ENCODE measurements at regions not wholly inside any gene's neighbourhood (a gene's known extent, or its start where the extent isn't known, plus 50 kb on each side); places are given as distances from the start of the nearest gene placed in this dataset.
"Not testable (repeated sequence)": the region's sequence is repeated elsewhere in the genome, so short reads cannot be mapped to it uniquely, and the experiment has no call there.

- DNase-seq (ENCODE audit: low spot score): no peak
Measured at GRCh38 chr7:69076566-69076965, 521.7 kb upstream of the AUTS2 start.

DNA sequence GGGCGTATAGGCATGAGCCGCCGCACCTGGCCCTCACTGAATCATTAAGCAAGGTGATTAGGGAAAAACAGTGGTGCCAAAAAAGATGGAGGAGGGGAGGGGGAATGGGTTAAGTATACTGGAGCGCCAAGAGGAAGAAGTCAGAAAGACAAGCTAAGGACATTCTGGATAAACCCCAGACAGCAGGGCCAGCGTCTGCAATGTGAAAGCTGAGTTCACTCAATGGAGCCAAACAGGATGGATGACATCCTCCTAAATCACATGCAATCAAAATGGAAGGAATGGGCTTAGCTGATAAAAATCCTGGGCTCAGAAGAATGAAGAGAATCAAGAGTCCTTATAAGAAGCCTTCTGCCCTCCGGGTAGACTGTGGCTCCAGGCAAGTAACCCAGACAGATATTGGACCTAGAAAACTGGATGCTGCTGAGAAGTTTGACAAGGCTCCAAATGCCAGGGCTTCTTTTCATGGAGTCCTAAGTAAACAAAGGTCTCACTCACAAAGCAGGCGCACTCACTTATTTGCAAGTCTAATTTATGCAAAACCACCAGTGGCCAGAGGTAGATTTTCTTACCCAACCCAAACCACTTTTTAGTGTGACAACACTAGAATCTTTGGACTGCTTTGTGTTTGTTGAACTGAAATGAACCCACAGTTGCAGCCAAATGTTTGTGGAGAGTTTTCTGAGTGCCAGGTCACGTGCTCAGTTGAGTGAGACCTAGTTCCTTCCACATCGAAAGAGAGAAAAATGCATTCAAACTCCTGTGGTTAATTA is 519.1 kb upstream of the AUTS2 start:
- DNase-seq (ENCODE audit: low spot score): no peak

DNA sequence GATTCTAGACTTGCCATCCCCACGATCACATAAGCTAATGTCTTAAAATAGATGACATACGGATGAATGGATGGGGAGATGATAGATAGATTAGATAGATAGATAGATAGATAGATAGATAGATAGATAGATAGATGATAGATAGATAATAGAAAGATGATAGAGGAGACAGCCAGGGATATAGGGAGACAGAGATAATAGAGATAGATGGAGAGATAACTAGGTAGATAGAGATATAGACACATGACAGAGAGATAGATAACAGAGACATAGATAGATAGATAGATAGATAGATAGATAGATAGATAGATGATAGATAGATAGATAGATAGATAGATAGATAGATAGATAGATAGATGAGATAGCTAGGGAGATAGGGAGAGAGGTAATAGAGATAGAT is 511.0 kb upstream of the AUTS2 start:
- not testable (repeated sequence) for DNase-seq (ENCODE audit: low spot score)

GRCh38 chr7:69088185-69088584 is 510.1 kb upstream of the AUTS2 start:
- DNase-seq (ENCODE audit: low spot score): no peak

- no peak for DNase-seq (ENCODE audit: low spot score)
Measured at GRCh38 chr7:69090936-69091335, 507.3 kb upstream of the AUTS2 start.

GRCh38 chr7:69091521-69091920 is 506.8 kb upstream of the AUTS2 start:
- DNase-seq (ENCODE audit: low spot score): peak; percentile 19

GRCh38 chr7:69095127-69095526 is 503.1 kb upstream of the AUTS2 start:
- no peak for DNase-seq (ENCODE audit: low spot score)

DNA sequence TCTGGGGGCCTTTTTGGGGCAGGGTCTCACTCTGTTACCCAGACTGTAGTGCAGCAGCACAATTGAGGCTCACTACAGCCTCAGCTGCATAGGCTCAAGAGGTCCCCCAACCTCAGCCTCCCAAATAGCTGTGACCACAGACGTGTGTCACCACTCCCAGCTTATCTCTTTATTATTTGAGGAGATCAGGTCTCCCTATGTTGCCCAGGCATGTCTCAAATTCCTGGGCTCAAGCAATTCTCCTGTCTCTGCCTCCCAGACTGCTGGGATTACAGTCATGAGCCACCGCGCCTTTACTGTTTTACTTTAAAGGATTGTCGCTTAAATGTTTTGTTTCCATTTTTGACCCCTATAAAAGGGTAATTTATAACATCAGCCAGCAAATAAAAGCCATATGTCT is 502.6 kb upstream of the AUTS2 start:
- DNase-seq (ENCODE audit: low spot score): no peak

- no peak for DNase-seq (ENCODE audit: low spot score)
Measured at GRCh38 chr7:69104023-69104422, 494.3 kb upstream of the AUTS2 start.

- peak; percentile 78 for DNase-seq (ENCODE audit: low spot score)
Measured at GRCh38 chr7:69105092-69105491, 493.2 kb upstream of the AUTS2 start.

DNA sequence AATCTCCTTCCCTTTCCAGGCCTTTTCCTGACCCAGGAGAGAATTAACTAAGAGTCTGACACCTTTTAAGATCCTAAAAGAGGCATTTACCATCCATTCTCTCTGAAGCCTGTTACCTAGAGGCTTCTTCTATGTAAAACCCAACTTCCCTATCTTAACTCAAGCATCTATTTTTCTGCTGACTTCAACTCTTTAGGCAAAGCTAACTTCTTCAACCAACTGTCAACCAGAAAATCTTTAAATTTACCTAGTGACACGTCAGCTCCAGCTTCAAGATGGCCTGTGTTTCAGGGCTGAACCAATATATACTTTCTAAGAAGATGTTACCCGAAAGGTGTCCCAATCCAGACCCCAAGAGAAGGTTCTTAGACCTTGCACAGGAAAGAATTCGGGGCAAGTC is 492.3 kb upstream of the AUTS2 start:
- no peak for DNase-seq (ENCODE audit: low spot score)

DNA sequence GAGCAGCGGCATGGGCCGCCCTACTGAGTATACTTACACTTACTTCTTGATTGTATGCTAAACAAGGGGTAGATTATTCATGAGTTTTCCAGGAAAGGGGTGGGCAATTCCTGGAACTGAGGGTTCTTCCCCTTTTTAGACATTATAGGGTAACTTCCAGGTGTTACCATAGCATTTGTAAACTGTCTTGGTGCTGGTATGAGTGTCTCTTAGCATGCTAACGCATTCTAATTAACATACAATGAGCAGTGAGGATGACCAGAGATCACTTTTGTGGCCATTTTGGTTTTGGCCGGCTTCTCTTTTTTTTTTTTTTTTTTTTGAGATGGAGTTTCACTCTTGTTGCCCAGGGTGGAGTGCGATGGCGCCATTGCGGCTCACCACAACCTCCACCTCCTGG is 491.8 kb upstream of the AUTS2 start:
- not testable (repeated sequence) for DNase-seq (ENCODE audit: low spot score)

GRCh38 chr7:69106946-69107345 is 491.3 kb upstream of the AUTS2 start:
- DNase-seq (ENCODE audit: low spot score): not testable (repeated sequence)

- DNase-seq (ENCODE audit: low spot score): no peak
Measured at GRCh38 chr7:69108097-69108496, 490.2 kb upstream of the AUTS2 start.

DNA sequence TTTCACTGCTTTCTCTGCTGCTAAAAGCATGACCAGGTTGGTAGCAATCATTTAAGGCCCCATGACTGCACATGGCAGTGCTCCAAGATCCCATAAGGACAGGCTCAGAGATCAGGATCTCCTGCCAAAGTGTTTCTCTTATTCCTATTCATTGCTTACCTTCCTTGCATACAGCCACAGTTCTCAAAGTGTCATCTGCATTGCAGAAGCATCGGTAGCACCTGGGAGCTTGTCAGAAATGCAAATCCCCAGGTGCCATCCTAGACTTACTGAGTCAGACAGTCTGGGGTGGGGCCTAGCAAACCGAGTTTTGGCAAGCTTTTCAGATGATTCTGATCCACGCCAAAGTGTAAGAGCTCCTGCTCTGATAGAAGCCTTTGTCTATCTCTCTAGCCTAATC is 489.0 kb upstream of the AUTS2 start:
- no peak for DNase-seq (ENCODE audit: low spot score)

DNA sequence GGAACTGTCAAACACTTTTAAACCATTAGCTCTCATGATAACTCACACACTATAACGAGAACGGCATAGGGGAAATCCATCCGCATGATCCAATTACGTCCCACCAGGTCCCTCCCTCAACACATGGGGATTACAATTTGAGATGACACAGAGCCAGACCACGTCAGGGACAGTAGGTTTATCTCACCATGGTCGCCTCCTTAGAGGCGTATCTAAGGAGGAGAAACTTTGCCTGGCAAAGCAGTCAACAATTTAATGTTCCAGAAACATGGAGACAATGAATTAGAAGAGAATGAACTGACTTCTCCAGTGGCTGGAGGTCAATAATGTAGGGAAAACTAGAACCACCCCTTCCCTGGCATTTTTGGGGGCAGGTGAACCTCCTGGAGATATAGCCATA is 488.4 kb upstream of the AUTS2 start:
- no peak for DNase-seq (ENCODE audit: low spot score)

GRCh38 chr7:69110450-69111050 is 487.7 kb upstream of the AUTS2 start:
- no peak for DNase-seq (ENCODE audit: low spot score)

DNA sequence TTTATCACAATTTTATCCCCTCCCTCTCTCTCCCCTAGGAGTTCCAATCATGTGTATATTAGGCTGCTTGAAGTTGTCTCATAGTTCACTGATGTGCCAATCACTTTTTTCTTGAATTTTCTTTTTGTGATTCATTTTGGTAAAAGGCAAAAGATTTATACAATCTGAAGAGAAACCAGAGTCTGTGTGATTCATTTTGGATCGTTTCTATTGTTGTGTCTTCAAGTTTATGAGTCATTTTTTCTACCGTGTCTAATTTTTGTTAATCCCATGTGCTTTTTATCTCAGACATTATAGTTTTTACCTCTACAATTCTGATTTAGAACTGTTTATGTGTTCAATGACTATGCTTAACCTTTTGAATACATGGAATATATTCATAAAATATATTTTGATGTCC is 483.9 kb upstream of the AUTS2 start:
- no peak for DNase-seq (ENCODE audit: low spot score)

DNA sequence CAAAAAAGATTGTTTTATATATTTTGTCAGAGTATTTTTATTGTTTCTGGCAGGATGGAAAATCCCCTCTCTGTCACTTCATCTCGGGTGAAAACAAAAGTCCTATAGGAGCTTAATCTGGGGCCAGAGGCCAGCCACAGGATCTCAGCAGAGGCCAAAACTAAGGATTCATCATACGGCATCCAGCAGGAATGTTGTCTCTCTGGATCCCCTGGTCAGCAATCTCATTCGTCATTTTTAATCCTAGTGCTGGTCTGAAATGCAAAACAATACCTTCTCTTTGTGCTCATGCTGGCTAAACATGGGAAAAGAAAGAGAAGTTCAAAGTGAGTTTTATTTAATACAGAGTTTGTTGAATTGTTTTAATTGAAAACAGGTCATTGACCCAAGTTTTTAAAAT is 482.5 kb upstream of the AUTS2 start:
- no peak for DNase-seq (ENCODE audit: low spot score)

DNA sequence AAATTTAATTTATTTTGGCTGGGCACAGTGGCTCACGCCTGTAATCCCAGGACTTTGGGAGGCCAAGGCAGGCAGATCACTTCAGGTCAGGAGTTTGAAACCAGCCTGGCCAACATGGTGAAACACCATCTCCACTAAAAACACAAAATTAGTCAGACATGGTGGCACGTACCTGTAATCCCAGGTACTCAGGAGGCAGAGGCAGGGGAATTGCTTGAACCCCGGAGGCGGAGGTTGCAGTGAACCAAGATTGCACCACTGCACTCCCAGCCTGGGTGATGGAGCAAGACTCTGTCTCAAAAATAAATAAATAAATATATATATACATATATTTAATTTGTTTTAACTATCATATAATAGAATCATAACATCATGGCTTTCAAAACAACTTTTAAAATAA is 482.1 kb upstream of the AUTS2 start:
- not testable (repeated sequence) for DNase-seq (ENCODE audit: low spot score)

GRCh38 chr7:69122953-69123352 is 475.3 kb upstream of the AUTS2 start:
- no peak for DNase-seq (ENCODE audit: low spot score)

- no peak for DNase-seq (ENCODE audit: low spot score)
Measured at GRCh38 chr7:69126896-69127479, 471.3 kb upstream of the AUTS2 start.

GRCh38 chr7:69129524-69129923 is 468.8 kb upstream of the AUTS2 start:
- no peak for DNase-seq (ENCODE audit: low spot score)

DNA sequence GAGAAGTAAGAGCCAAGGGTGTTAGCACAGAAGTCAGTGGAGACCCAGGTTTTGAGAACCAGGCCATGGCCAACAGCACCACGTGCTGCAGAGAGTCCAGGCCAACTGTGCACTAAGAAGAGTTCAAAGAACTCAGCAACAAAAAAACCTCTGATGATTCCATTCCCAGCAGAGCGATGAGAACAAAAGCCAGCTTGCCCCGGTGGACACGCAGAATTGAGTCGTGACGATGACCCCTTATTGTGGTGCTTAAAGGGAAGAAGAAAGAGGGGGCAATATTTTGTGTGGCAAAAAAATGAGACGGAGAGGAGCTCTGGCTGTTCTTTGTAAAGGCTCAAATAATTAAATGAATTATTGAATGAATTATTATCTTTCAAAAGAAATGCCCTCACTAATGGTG is 468.3 kb upstream of the AUTS2 start:
- DNase-seq (ENCODE audit: low spot score): no peak

All from kidney tubule cell (primary cell).